Muscle of leg (tissue), 3 donors: ENCODE measurements at regions not wholly inside any gene's neighbourhood (a gene's known extent, or its start where the extent isn't known, plus 50 kb on each side); places are given as distances from the start of the nearest gene placed in this dataset.

Source experiments
- DNase-seq: peaks from one replicate; pipeline ENCODE4 v3.0.0; 2013
- H3K27ac ChIP-seq: one replicate; pipeline ENCODE4 v1.5.1; 2013; ENCODE audit warnings: mild to moderate bottlenecking, low read length, control low read depth
- H3K27me3 ChIP-seq: one replicate; pipeline ENCODE4 v1.6.1; 2013; ENCODE audit warnings: low read length; ENCODE audit not compliant: control insufficient read depth, insufficient read depth
- H3K36me3 ChIP-seq: one replicate; pipeline ENCODE4 v1.6.1; 2013; ENCODE audit warnings: low read length; ENCODE audit not compliant: control insufficient read depth, insufficient read depth
- H3K4me1 ChIP-seq: one replicate; pipeline ENCODE4 v1.6.1; 2013; ENCODE audit warnings: low read length; ENCODE audit not compliant: control insufficient read depth, insufficient read depth
- H3K4me3 ChIP-seq: one replicate; pipeline ENCODE4 v1.5.1; 2013; ENCODE audit warnings: low read length, control low read depth
- H3K9me3 ChIP-seq: replicated peaks from 2 replicates; pipeline ENCODE4 v1.6.1; 2013; ENCODE audit warnings: low read depth, low read length; ENCODE audit not compliant: control insufficient read depth
- WGBS: methylation state at CpG from one replicate; pipeline ENCODE4 v1.1.5; 2013; ENCODE audit warnings: missing lambda C conversion rate; ENCODE audit not compliant: insufficient coverage; 5-methylcytosine and 5-hydroxymethylcytosine counted together

DNA sequence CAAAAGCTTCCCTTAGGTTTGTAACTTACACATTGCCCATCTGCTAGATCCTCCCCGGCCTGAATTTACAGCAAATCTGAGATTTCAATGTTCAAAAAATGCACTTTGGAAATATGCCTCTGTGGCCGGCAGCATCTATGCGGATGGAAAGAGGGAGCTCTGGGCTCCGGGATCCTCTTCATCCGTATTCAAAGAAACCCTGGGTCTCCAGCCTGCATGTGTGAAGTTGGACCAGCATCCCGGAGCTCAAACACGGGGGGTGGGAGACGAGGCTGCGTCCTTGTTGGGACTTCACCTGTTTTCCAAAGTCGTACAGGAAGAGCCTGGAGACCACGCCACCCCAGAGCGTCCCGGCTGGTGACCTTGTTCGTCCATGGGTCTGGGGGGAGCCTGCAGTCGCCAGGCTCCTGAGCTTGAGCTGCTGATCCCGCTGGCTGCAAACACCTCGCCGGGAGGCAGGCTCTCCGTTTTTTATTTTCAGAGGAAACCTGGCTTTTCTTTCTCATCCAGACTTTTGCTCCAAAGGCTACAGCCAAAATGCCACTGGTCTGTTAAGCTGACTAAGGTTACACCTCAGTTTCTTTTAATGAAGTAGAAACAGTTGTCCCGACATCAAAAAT is 77.4 kb downstream of the PTGR3 start:
- H3K4me1 ChIP-seq: peaks cover 25% of the 10 kb centered on the region
- no peak overlapping the region for H3K27ac ChIP-seq
- no peaks in the 10 kb centered on the region for H3K36me3 ChIP-seq
- H3K9me3 ChIP-seq: no peaks in the 10 kb centered on the region
- H3K27me3 ChIP-seq: peaks cover 4% of the 10 kb centered on the region
- DNase-seq: peak; percentile 40
- WGBS: 19% methylated on average over 18 of the region's 20 CpGs
- H3K4me3 ChIP-seq: no peak overlapping the region

DNA sequence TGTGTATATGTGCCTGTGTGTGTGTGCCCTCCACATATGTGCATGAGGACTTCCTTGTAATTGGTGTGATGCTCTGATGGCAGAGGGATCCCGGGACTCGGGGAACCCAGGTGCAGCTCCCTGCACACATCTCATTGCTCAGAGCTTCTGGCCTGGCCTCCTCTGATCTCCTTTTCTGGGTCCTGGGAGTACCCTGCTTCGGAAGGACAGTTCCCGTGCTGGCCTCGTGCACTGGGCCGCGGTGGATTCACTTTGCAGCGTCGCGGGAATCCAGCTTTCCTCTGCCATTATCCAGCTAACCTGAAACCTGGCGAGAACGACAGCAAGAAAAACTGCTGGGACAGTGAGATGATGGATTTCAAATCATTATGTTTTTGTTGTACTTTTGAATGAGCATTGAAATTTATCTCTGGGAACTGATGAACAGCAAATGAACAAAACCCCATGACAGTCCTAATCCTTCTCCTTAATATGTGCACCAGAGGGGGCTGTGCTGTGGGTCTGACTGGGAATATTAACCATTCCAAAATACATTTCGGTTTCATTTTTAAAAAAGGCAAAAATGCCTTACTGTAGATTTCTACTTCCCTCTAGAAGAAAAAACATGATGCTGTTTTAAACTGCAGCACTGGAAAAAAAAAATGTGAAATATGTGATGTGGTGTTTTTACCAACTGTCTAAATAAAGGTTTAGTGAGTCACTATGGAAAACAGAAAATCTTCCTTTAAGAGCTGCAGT is 78.2 kb downstream of the PTGR3 start:
- Histone ChIP-seq H3K9me3 (no peaks in the 10 kb centered on the region), H3K36me3 (no peaks in the 10 kb centered on the region), H3K4me1 (peaks cover 31% of the 10 kb centered on the region), H3K27ac (peak overlapping the region; percentile 53), H3K27me3 (peaks cover 4% of the 10 kb centered on the region), H3K4me3 (peak overlapping the region; percentile 6)
- 60% methylated on average over 4 of the region's 13 CpGs for WGBS
- DNase-seq: peak; percentile 66

DNA sequence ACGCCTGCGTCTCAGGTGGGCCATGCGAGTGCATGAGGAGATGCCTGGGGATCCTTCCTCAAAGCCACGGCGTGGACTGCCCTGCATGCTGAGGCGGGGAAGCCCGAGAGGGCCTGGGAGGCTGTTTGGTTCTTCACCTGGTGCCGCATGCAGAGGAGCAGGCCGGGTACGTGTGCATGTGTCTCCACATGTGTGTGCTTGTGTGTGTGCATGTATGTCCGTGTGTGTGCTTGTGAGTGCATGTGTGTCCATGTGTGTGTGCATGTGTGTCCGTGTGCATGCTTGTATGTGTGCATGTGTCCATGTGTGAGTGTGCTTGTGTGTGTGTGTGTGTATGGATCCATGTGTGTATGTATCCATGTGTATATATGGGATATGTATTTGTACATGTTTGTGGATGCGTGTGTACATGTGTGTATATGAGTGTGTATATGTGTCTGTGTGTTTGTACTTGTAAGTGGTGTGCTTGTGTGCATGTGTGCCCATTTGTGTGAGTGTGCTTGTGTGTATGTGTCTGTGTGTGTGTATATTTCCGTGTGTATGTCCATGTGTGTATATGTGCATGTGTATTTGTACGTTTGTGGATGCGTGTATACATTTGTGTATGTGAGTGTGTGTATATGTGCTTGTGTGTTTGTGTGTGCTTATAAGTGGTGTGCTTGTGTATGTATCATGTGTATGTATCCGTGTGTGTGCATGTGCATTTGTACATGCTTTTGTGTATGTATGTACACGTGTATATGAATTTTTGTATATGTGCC is 79.0 kb downstream of the PTGR3 start:
- Histone ChIP-seq H3K27ac (no peak overlapping the region), H3K4me1 (peaks cover 38% of the 10 kb centered on the region), H3K4me3 (no peak overlapping the region), H3K27me3 (peaks cover 4% of the 10 kb centered on the region), H3K36me3 (no peaks in the 10 kb centered on the region), H3K9me3 (no peaks in the 10 kb centered on the region)
- 93% methylated on average over 17 of the region's 18 CpGs for WGBS
- DNase-seq: no peak

DNA sequence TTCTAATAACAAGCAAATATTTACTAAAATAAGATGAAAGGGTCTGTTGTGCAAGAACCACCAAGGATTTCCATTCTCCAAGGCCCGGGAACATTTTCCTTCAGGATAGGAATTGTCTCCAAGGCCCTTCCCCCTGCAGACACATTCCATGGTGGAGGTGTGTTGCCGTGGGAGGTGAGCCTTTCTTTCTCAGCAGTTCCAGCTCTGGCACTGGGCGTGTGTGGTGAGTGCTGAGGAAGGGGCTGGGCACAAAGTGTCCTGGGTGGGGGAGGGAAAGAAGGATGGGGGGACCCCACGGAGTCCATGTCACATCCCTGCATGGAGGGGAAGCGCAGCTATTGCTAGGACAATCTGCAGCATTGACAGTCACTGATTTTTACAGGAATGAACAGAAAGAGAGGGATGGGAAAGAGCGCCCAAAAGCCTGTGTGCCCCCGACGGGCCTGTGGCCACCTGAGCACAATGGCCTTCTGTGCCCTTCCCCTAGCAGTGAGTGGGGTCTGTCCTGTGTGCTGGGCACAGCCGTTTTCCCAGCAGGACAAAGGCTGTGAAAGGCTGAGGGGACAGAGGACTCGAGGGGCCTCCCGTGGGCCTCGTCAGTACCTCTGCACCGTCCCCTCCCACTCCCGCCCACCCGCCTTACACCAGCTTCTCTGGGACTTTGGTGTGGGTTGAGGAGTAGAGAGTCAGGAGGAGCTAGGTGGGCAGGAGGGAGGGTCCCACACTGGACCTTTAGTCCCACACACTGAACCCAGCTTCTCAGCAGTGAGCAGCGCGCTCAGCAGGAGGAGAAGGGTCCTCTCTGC is 79.8 kb downstream of the PTGR3 start:
- Histone ChIP-seq H3K4me1 (peaks cover 41% of the 10 kb centered on the region), H3K9me3 (no peaks in the 10 kb centered on the region), H3K27me3 (peaks cover 7% of the 10 kb centered on the region), H3K36me3 (no peaks in the 10 kb centered on the region), H3K4me3 (no peak overlapping the region), H3K27ac (no peak overlapping the region)
- 90% methylated on average over 7 of the region's 17 CpGs for WGBS
- DNase-seq: no peak

DNA sequence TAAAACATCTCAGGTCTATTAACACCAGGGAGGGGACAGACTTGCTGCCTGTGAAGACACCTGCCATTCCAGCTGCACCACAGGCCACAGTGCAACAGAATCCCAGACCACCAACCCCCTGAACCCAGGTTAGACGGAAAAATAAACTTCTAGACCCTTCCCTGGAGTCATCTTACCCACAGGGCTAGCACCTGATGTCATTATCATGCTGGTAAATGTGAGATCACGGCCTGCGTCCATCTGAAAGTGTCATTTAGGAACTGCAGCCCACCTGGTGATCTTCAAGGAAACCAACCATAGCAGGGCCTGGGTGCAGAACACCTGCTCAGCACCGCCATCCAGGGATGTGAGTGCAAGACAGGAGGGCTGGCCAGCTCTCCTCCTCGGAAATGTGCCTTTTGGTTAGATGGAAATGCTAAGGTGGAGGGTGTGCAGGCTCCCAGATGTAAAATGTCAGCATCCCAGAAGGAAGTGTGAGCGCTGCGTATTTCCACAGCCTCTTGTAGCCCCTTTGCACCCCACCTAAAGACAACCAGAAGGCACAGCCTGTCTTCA is 80.8 kb downstream of the PTGR3 start:
- peak overlapping the region; percentile 36 for H3K27ac ChIP-seq
- H3K4me3 ChIP-seq: no peak overlapping the region
- H3K9me3 ChIP-seq: no peaks in the 10 kb centered on the region
- H3K27me3 ChIP-seq: peaks cover 6% of the 10 kb centered on the region
- 88% methylated on average over 4 of the region's 7 CpGs for WGBS
- H3K4me1 ChIP-seq: peaks cover 45% of the 10 kb centered on the region
- DNase-seq: no peak
- no peaks in the 10 kb centered on the region for H3K36me3 ChIP-seq

DNA sequence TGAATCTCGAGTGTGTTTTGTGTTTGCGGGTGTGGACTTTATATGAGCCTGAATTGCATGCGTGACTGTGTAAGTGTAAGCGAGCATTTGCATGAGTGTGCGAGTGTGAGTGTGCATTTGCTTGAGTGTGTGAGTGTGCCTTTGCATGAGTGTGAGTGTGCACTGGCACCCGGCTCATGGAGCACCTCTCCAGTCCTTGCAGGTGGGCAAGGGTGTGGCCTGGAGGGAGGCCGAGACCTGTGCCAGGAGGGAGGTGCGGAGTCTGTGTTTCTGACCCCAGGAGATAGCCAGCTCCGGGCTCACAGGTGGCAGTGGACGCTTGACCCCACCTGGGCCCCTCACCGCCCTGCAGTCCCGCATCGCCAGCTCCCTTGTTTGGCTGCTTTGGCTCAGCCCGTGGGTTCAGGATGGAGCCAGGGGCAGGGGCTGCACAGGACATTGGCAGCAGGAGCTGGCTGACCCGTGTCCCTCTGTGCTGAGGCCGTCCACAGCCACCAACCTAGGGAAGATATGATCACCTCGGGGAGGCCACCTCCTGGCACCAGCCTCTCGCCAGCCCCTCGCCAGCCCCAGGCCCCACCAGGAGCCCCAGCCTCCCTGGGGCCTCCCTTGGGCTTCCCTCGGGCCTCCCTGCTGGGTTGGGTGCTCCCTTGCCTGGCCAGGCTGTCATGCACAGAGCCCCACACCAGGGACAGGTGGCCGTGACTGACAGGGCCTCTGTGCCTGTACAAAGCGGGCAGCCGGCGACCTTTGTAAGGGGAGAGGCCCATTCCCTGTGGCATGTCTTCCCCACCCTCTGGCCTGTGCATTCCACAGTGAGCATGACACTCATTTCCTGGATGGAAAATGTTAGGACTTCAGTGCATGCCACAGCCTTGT is 81.6 kb downstream of the PTGR3 start:
- Histone ChIP-seq H3K4me3 (no peak overlapping the region), H3K4me1 (peaks cover 49% of the 10 kb centered on the region), H3K27ac (peak overlapping the region; percentile 38), H3K9me3 (no peaks in the 10 kb centered on the region), H3K36me3 (no peaks in the 10 kb centered on the region), H3K27me3 (peaks cover 4% of the 10 kb centered on the region)
- WGBS: 85% methylated on average over 21 of the region's 24 CpGs
- peak; percentile 79 for DNase-seq

DNA sequence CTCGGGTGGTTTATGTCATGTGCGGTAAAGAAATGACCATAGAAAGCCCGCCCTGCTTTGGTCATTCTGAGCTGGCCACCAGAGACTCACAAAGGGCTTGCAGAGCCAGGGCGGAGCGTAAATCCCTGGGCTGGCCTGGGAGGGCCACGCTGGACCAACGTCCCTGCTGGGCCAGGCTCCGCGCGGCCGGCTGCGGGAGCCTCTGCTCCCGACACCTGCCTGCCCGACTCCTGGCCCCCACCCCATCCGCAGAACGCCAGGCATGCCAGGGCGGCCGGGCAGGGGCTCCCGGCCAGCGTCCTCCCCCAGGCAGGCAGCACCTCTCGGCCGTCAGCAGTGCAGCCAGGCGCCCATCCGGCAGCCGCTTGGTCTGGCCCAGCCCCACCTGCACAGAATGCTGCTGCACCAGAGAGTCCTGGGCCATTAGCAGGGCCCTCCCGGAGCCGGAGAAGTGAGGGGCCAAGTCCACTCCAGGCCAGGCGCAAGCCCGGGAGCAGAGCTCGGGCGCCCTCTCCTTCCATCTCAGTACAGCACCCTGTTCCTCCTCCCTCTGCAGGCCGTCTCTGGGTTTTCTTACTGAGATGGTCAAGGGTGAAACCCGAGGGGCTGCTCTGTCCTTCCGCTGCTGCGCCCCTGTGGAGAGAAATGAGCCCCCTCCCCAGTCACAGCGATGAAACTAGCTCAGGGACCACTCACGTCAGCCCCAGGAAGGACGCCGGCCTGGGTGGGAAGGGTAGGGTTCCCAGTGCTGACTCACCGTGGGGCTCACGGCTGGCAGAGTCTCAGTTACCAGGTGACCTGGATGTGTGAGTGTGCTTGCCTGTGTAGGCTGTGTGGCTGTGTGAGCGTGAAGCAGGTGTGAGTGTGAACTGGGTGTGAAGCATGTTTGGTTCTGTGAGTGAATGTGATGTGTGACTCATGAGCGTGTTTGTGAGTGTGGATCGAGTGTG is 83.3 kb downstream of the PTGR3 start:
- 74% methylated on average over 39 of the region's 44 CpGs for WGBS
- DNase-seq: peak; percentile 19
- Histone ChIP-seq H3K9me3 (no peaks in the 10 kb centered on the region), H3K27me3 (peaks cover 5% of the 10 kb centered on the region), H3K4me1 (peaks cover 43% of the 10 kb centered on the region), H3K27ac (peak overlapping the region; percentile 65), H3K4me3 (no peak overlapping the region), H3K36me3 (no peaks in the 10 kb centered on the region)

DNA sequence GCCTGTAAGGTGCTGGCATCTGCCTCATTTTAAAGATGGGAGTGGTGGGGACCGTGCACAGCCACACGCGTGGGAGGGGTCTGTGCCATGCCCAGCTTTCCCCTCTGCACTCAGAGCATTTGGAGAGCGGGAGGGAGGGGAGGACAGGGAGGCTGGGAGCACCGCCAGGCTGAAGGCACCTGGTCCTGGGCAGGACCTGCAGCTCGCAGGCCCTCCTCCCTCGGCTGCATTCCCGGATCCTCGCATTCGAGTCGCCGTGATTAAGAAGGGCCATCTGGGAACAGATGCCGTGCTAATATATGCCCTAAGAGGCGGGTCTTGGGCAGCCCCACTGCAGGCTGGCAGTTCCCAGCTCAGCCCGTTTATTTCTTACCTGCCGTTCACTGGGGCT is 84.0 kb downstream of the PTGR3 start:
- Histone ChIP-seq H3K36me3 (no peaks in the 10 kb centered on the region), H3K27me3 (peaks cover 5% of the 10 kb centered on the region), H3K4me1 (peaks cover 41% of the 10 kb centered on the region), H3K27ac (peak overlapping the region; percentile 65), H3K9me3 (no peaks in the 10 kb centered on the region), H3K4me3 (no peak overlapping the region)
- DNase-seq: peak; percentile 44
- 70% methylated on average over 16 of the region's 16 CpGs for WGBS
